Endodermal cell (in vitro differentiated cells): ENCODE measurements at regions not wholly inside any gene's neighbourhood (a gene's known extent, or its start where the extent isn't known, plus 50 kb on each side); places are given as distances from the start of the nearest gene placed in this dataset.

ENCODE experiments used
- DNase-seq: peaks from one replicate; pipeline ENCODE4 v3.0.0-alpha.2; 2017
- H3K27ac ChIP-seq: 2 replicates; pipeline ENCODE4 v1.5.1; 2013; ENCODE audit warnings: mild to moderate bottlenecking, low read depth, low read length, moderate library complexity
- H3K27me3 ChIP-seq: 2 replicates; pipeline ENCODE4 v1.6.1; 2013; ENCODE audit warnings: mild to moderate bottlenecking, low read length, moderate library complexity; ENCODE audit not compliant: insufficient read depth, control insufficient read depth, poor library complexity, severe bottlenecking
- H3K36me3 ChIP-seq: 2 replicates; pipeline ENCODE4 v1.7.0; 2013; ENCODE audit warnings: mild to moderate bottlenecking, low read length, moderate library complexity; ENCODE audit not compliant: control insufficient read depth, insufficient read depth
- H3K4me1 ChIP-seq: one replicate; pipeline ENCODE4 v1.7.0; 2013; ENCODE audit warnings: low read length; ENCODE audit not compliant: control insufficient read depth, insufficient read depth
- H3K4me3 ChIP-seq: 2 replicates; pipeline ENCODE4 v1.5.1; 2013; ENCODE audit warnings: mild to moderate bottlenecking, low read length, moderate library complexity
- H3K9ac ChIP-seq: 2 replicates; pipeline ENCODE4 v1.6.1; 2013; ENCODE audit warnings: mild to moderate bottlenecking, low read length, moderate library complexity; ENCODE audit not compliant: poor library complexity, severe bottlenecking; ENCODE audit errors: extremely low read depth
- H3K9me3 ChIP-seq: 2 replicates; pipeline ENCODE4 v1.6.1; 2013; ENCODE audit warnings: mild to moderate bottlenecking, low read length, moderate library complexity; ENCODE audit not compliant: control insufficient read depth
- H3K27ac Mint-ChIP-seq: 2 replicates; pipeline ENCODE4 v1.8.0; 2020; ENCODE audit warnings: mixed read lengths
- H3K27me3 Mint-ChIP-seq: 2 replicates; pipeline ENCODE4 v1.8.0; 2021; ENCODE audit warnings: mild to moderate bottlenecking, mixed read lengths; ENCODE audit not compliant: insufficient read depth
- H3K36me3 Mint-ChIP-seq: 2 replicates; pipeline ENCODE4 v1.8.0; 2020; ENCODE audit warnings: low read depth, mixed read lengths
- H3K4me1 Mint-ChIP-seq: 2 replicates; pipeline ENCODE4 v1.8.0; 2020; ENCODE audit warnings: mixed read lengths
- H3K4me3 Mint-ChIP-seq: 2 replicates; pipeline ENCODE4 v1.8.0; 2020; ENCODE audit warnings: mild to moderate bottlenecking, moderate library complexity, mixed read lengths
- H3K9me3 Mint-ChIP-seq: 2 replicates; pipeline ENCODE4 v1.8.0; 2020; ENCODE audit warnings: mild to moderate bottlenecking, mixed read lengths
- WGBS, 2 experiments: methylation state at CpG; one replicate each; pipeline versions ENCODE4 v1.1.5 to v1.1.7; 2013; ENCODE audit warnings: missing lambda C conversion rate in 2 of 2, mixed read lengths in 1 of 2; ENCODE audit not compliant: insufficient coverage in 1 of 2, insufficient read length in 1 of 2; 5-methylcytosine and 5-hydroxymethylcytosine counted together
- TF ChIP-seq, protein P1 (sequence below): fragments of 200-600 bp; sonication (generic); conservative IDR thresholded peaks from 2 replicates; pipeline ENCODE4 v1.5.0; 2021; ENCODE audit warnings: antibody characterized with exemption, mild to moderate bottlenecking

GRCh38 chr3:73952781-73953180 is 328.0 kb upstream of the PDZRN3 start:
- H3K9me3 Mint-ChIP-seq, result no peaks in the 10 kb centered on the region
- TF ChIP-seq, protein P1, sequence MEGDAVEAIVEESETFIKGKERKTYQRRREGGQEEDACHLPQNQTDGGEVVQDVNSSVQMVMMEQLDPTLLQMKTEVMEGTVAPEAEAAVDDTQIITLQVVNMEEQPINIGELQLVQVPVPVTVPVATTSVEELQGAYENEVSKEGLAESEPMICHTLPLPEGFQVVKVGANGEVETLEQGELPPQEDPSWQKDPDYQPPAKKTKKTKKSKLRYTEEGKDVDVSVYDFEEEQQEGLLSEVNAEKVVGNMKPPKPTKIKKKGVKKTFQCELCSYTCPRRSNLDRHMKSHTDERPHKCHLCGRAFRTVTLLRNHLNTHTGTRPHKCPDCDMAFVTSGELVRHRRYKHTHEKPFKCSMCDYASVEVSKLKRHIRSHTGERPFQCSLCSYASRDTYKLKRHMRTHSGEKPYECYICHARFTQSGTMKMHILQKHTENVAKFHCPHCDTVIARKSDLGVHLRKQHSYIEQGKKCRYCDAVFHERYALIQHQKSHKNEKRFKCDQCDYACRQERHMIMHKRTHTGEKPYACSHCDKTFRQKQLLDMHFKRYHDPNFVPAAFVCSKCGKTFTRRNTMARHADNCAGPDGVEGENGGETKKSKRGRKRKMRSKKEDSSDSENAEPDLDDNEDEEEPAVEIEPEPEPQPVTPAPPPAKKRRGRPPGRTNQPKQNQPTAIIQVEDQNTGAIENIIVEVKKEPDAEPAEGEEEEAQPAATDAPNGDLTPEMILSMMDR, result no peak
- H3K9ac ChIP-seq, result no peak overlapping the region
- no peaks in the 10 kb centered on the region for H3K9me3 ChIP-seq
- no peaks in the 10 kb centered on the region for H3K36me3 ChIP-seq
- no peak overlapping the region for H3K4me3 ChIP-seq
- no peaks in the 10 kb centered on the region for H3K27me3 ChIP-seq
- no peak overlapping the region for H3K27ac ChIP-seq
- no peak overlapping the region for H3K27ac Mint-ChIP-seq
- H3K4me3 Mint-ChIP-seq, result no peak overlapping the region
- 90 to 100% methylated on average over 1 of the region's 1 CpG for WGBS, 2 experiments
- no peaks in the 10 kb centered on the region for H3K36me3 Mint-ChIP-seq
- no peaks in the 10 kb centered on the region for H3K27me3 Mint-ChIP-seq
- H3K4me1 ChIP-seq, result peaks cover 2% of the 10 kb centered on the region
- peaks cover 4% of the 10 kb centered on the region for H3K4me1 Mint-ChIP-seq
- no peak for DNase-seq

GRCh38 chr3:73950865-73951558 is 326.3 kb upstream of the PDZRN3 start:
- no peaks in the 10 kb centered on the region for H3K36me3 ChIP-seq
- Mint-ChIP-seq H3K4me3 (no peak overlapping the region), H3K4me1 (peaks cover 4% of the 10 kb centered on the region), H3K36me3 (no peaks in the 10 kb centered on the region), H3K9me3 (no peaks in the 10 kb centered on the region), H3K27ac (no peak overlapping the region), H3K27me3 (no peaks in the 10 kb centered on the region)
- H3K27ac ChIP-seq, result no peak overlapping the region
- no peaks in the 10 kb centered on the region for H3K27me3 ChIP-seq
- no peaks in the 10 kb centered on the region for H3K9me3 ChIP-seq
- 83 to 92% methylated on average over 3 to 4 of the region's 4 CpGs for WGBS, 2 experiments
- TF ChIP-seq, protein P1, result no peak
- no peak for DNase-seq
- H3K4me1 ChIP-seq, result peaks cover 2% of the 10 kb centered on the region
- H3K4me3 ChIP-seq, result no peak overlapping the region
- H3K9ac ChIP-seq, result no peak overlapping the region

- H3K4me1 ChIP-seq, result peaks cover 2% of the 10 kb centered on the region
- 95 to 100% methylated on average over 4 of the region's 4 CpGs for WGBS, 2 experiments
- Mint-ChIP-seq H3K27me3 (no peaks in the 10 kb centered on the region), H3K4me3 (no peak overlapping the region), H3K4me1 (peaks cover 4% of the 10 kb centered on the region), H3K9me3 (no peaks in the 10 kb centered on the region), H3K27ac (no peak overlapping the region), H3K36me3 (no peaks in the 10 kb centered on the region)
- H3K9ac ChIP-seq, result no peak overlapping the region
- no peaks in the 10 kb centered on the region for H3K36me3 ChIP-seq
- TF ChIP-seq, protein P1, result no peak
- H3K4me3 ChIP-seq, result no peak overlapping the region
- H3K27ac ChIP-seq, result no peak overlapping the region
- no peaks in the 10 kb centered on the region for H3K27me3 ChIP-seq
- no peak for DNase-seq
- H3K9me3 ChIP-seq, result no peaks in the 10 kb centered on the region
Measured at GRCh38 chr3:73945541-73945940, 320.8 kb upstream of the PDZRN3 start.
